GM12872 (cell line): ENCODE measurements at regions not wholly inside any gene's neighbourhood (a gene's known extent, or its start where the extent isn't known, plus 50 kb on each side); places are given as distances from the start of the nearest gene placed in this dataset.

Source experiments
- TF ChIP-seq, protein P1 (sequence below): IDR thresholded peaks from 3 replicates; pipeline ENCODE4 v1.5.1; 2011; ENCODE audit warnings: low read depth, mild to moderate bottlenecking, low read length, moderate library complexity; ENCODE audit not compliant: insufficient read depth

DNA sequence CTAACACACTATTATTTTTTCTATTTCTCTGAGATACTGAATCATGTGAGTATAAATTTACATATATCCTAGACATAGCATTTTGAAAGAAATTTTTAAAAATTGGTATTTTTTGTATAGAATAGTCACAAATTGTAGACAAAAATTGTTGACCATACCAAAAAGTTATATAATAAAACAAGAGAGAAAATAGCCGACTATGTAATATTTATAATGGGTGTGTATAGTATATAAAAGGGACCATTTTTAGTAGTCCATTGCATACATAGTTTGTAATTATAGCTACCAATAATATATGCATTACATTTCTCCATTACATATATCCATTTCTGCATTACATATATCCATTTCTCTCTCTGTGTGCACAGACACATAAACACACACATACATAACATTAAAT lies 590.2 kb downstream of the TMTC2 start:
- TF ChIP-seq, protein P1, sequence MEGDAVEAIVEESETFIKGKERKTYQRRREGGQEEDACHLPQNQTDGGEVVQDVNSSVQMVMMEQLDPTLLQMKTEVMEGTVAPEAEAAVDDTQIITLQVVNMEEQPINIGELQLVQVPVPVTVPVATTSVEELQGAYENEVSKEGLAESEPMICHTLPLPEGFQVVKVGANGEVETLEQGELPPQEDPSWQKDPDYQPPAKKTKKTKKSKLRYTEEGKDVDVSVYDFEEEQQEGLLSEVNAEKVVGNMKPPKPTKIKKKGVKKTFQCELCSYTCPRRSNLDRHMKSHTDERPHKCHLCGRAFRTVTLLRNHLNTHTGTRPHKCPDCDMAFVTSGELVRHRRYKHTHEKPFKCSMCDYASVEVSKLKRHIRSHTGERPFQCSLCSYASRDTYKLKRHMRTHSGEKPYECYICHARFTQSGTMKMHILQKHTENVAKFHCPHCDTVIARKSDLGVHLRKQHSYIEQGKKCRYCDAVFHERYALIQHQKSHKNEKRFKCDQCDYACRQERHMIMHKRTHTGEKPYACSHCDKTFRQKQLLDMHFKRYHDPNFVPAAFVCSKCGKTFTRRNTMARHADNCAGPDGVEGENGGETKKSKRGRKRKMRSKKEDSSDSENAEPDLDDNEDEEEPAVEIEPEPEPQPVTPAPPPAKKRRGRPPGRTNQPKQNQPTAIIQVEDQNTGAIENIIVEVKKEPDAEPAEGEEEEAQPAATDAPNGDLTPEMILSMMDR = no peak

DNA sequence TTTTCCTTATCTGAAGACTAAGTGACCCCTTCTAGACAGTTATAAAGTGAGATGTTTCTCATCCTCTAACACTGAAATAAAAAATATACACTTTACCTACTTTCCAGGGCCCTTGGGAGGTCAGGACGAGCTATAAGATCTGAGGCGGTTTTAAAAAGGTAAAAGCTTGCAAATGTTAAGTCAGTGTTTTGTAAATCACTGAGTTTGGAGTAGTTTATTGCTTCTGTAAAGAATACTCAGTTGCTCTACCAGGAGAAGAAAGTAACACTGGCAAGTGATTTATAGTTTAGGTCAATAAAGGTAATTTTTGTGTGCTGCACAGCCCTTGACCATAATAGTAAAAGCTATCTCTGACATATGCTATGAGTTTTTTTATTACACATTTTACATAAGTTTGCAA lies 584.5 kb downstream of the TMTC2 start:
- TF ChIP-seq, protein P1 = no peak

DNA sequence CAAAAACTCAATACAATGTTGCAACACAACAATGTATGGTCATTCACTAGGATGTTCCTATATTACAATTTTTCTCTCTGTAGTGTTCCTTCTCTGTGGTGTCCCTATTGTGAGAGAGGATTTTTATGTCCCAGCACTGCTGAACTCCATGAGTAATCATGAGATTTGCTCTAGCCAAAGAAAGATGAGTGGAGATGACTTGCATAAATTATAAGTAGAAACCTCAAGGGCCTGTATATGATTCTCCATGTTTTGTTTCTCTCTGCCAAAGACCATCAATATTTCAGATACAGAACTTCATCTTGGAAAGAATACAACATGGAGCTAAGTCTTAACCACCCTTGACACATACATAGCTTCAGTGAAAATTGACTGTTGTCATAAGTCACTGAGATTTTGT lies 579.1 kb downstream of the TMTC2 start:
- TF ChIP-seq, protein P1 = no peak

DNA sequence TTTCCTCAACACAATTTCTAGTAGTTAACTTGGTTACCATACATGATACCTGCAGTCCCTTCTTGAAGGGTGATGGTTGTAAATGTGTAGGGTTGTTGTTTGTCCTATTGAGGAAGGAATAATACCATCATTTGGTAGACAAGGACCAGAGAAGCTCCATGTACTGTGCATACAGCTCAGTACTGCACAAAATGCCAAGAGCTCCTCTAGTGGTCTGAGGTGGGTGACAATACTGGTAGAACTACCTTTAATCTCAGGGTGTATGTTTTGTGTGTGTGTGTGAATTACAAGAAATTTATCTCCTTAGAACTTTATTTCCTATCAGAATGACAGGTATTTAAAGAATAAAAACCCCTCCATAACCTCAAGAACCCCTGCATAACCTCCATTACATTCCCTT lies 575.3 kb downstream of the TMTC2 start:
- TF ChIP-seq, protein P1 = 0 out of 3 replicates have a peak, but pooled peaks have one; percentile 5

DNA sequence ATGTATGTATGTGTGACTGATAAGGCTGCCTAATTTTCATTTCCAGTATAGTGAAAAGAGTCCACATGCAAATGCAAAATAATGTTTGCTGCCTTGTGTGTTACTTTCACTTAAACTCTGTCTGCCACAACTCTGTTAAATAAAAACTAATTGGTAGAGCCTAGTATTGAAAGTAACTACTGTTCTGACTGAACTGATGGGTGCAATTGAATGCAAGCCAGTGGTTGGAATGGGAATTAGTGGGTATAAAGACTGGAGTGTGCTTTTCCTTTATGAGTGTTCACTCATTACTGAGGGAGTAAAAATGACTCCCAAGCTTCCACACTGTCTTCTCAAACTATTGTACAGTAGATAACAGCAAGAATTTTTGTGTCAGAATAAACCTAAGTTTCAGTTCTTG lies 571.0 kb downstream of the TMTC2 start:
- TF ChIP-seq, protein P1 = no peak

DNA sequence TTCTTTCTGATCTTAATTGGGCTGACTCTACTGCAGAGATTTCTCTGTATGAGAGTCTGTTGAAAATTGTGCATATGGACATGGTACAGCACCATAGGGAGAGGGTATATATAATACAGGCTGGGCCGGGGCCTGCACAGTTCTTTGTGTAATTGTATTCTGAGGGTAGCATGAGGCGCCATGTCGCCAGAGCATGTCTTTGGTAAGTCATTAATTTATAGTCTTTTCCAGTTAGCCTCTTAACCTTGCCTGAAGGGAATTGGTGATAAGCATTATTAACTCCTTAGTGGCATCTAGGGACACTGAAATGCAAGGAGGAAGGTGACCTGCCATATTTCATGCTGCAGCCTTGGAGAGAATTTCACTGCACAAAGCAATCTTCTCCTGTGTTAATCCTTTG lies 569.9 kb downstream of the TMTC2 start:
- TF ChIP-seq, protein P1 = no peak

DNA sequence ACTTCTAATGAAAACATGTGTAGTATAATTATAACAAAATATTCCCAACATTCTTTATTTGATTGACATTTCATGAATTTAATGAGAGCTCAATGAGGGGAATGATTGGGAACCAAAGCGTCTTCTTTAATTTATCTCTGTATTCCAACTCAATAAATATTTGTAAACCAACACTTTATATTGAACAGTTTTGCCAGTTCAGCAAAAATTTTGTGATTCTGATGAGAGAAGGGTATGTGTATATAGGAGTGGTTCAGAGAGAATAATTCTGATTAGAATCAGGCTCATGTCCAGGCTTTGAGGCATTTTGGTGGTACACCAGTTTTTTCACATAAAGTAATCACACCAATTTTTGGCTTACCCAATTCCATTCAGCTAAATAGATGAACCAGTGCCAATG lies 564.2 kb downstream of the TMTC2 start:
- TF ChIP-seq, protein P1 = no peak

DNA sequence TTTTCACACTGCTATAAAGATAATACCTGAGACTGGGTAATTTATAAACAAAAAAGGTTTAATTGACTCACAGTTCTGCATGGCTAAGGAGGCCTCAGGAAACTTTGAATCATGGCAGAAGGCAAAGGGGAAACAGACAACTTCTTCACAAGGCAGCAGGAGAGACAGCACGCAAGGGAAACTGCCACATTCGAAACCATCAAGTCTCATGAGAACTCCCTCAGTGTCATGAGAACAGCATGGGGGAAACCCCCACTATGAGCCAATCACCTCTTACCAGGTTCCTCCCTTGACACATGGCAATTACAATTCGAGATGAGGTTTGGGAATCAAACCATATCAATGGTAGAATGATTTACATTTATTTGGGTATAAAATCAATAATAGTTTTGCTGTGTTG lies 558.5 kb downstream of the TMTC2 start:
- TF ChIP-seq, protein P1 = no peak
